Loucy (cell line): ENCODE measurements at regions not wholly inside any gene's neighbourhood (a gene's known extent, or its start where the extent isn't known, plus 50 kb on each side); places are given as distances from the start of the nearest gene placed in this dataset.
"Not testable (repeated sequence)": the region's sequence is repeated elsewhere in the genome, so short reads cannot be mapped to it uniquely, and the experiment has no call there.

Experiments used
- EZH2phosphoT487 ChIP-seq: fragments of 200-600 bp; IDR thresholded peaks from 2 replicates; pipeline ENCODE4 v1.6.1; 2018; ENCODE audit warnings: antibody characterized with exemption, mild to moderate bottlenecking, moderate library complexity, borderline replicate concordance
- TF ChIP-seq, protein P1 (sequence below): fragments of 200-600 bp; sonication (generic); conservative IDR thresholded peaks from 2 replicates; pipeline ENCODE4 v1.5.1; 2014; ENCODE audit warnings: mild to moderate bottlenecking, antibody characterized with exemption, low read length

DNA sequence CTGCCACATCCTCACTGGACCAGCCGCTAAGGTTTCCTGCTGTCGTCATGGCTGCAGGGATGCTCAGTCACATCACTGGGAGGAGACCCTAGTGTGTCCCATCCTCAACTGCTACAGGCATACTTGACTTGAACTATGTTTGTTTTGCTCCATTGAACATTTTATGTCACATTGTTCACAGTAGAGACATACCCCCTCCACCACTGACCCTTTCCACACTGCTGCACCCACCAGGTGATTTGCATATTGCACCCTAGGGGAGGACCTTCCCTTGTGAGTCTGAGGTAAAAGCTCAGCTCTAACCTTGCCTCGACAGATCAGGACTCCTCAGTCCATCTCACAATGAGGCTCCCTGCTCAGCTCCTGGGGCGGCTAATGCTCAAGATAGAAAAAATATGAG lies 213.8 kb downstream of the ANKRD36B start:
- TF ChIP-seq, protein P1, sequence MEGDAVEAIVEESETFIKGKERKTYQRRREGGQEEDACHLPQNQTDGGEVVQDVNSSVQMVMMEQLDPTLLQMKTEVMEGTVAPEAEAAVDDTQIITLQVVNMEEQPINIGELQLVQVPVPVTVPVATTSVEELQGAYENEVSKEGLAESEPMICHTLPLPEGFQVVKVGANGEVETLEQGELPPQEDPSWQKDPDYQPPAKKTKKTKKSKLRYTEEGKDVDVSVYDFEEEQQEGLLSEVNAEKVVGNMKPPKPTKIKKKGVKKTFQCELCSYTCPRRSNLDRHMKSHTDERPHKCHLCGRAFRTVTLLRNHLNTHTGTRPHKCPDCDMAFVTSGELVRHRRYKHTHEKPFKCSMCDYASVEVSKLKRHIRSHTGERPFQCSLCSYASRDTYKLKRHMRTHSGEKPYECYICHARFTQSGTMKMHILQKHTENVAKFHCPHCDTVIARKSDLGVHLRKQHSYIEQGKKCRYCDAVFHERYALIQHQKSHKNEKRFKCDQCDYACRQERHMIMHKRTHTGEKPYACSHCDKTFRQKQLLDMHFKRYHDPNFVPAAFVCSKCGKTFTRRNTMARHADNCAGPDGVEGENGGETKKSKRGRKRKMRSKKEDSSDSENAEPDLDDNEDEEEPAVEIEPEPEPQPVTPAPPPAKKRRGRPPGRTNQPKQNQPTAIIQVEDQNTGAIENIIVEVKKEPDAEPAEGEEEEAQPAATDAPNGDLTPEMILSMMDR, result not testable (repeated sequence)
- TF ChIP-seq EZH2phosphoT487, result not testable (repeated sequence)
